HepG2 (cell line): ENCODE measurements at regions not wholly inside any gene's neighbourhood (a gene's known extent, or its start where the extent isn't known, plus 50 kb on each side); places are given as distances from the start of the nearest gene placed in this dataset.

Experiments used
- ATAC-seq: fragments of 200-7000 bp; cut with Tn5 transposase; 3 replicates; pipeline ENCODE4 v1.9.1; 2020; ENCODE audit warnings: mild to moderate bottlenecking, moderate library complexity
- BruUV-seq: library from RNA; stranded (reverse); fragments of 400-500 nt; replicated peaks from 2 replicates; lab custom pipeline; 2021; lab: Mats Ljungman, UMichigan
- CTCF ChIA-PET: fragments of 300-600 bp; formaldehyde crosslinking; extraction: SDS; loops from one replicate; lab custom pipeline; 2021; ENCODE audit warnings: low total read pairs, inconsistent platforms, low intra/inter-chr PET ratio; lab: Yijun Ruan, JAX
- POLR2A ChIA-PET: fragments of 350-600 bp; sonication (Branson Sonifier 250); formaldehyde crosslinking; loops from one replicate; lab custom pipeline; 2020; ENCODE audit warnings: antibody characterized with exemption, inconsistent platforms; lab: Yijun Ruan, JAX
- DNase-seq: peaks from one replicate; pipeline ENCODE4 v3.0.0-alpha.2; 2015; ENCODE audit warnings: low spot score
- FAIRE-seq: peaks from 3 replicates; lab custom pipeline; 2011; peaks lifted over from hg19 to GRCh38; lab: Jason Lieb, UNC
- H2AFZ ChIP-seq: one replicate; pipeline ENCODE4 v1.6.1; 2011; ENCODE audit warnings: low read length, inconsistent platforms
- H3K27ac ChIP-seq: fragments of 300-600 bp; 3 replicates; pipeline ENCODE4 v1.8.0; 2011; ENCODE audit warnings: mixed run types, mild to moderate bottlenecking, mixed read lengths, low read length, inconsistent platforms; ENCODE audit not compliant: insufficient read depth; ENCODE audit errors: extremely low read length
- H3K27me3 ChIP-seq, 2 experiments: fragments of 200-600 bp in 1 of 2; 2 replicates in 1 of 2; 3 replicates in 1 of 2; pipeline versions ENCODE4 v1.6.0 to v1.8.0; 2011; ENCODE audit warnings: low read length in 2 of 2, mild to moderate bottlenecking in 2 of 2, moderate library complexity in 2 of 2, inconsistent platforms in 1 of 2; ENCODE audit not compliant: insufficient read depth in 2 of 2, control insufficient read depth in 1 of 2
- H3K36me3 ChIP-seq, 2 experiments: fragments of 200-600 bp in 1 of 2; replicated peaks in 1 of 2; 2 replicates in 1 of 2; 3 replicates in 1 of 2; pipeline versions ENCODE4 v1.5.1 to v1.8.0; 2011; ENCODE audit warnings: low read length in 2 of 2, inconsistent platforms in 1 of 2; ENCODE audit not compliant: insufficient read depth in 2 of 2, control insufficient read depth in 1 of 2
- H3K4me1 ChIP-seq: 2 replicates; pipeline ENCODE4 v1.5.1; 2012; ENCODE audit warnings: low read length, inconsistent platforms; ENCODE audit not compliant: insufficient read depth
- H3K4me2 ChIP-seq: 2 replicates; pipeline ENCODE4 v1.6.0; 2011; ENCODE audit warnings: low read depth, low read length, inconsistent platforms
- H3K4me3 ChIP-seq, 3 experiments: fragments of 200-600 bp in 1 of 3; sonication (generic), shearing (Covaris generic) in 1 of 3; replicated peaks in 1 of 3; 2 replicates each; pipeline ENCODE4 v1.5.1; 2011 to 2016; ENCODE audit warnings: low read length in 3 of 3, inconsistent platforms in 2 of 3, low read depth in 2 of 3, mild to moderate bottlenecking in 2 of 3, control low read depth in 1 of 3, mixed read lengths in 1 of 3; ENCODE audit not compliant: insufficient read depth in 1 of 3
- H3K79me2 ChIP-seq: one replicate; pipeline ENCODE4 v1.6.1; 2011; ENCODE audit warnings: low read length, inconsistent platforms; ENCODE audit not compliant: insufficient read depth
- H3K9ac ChIP-seq: 2 replicates; pipeline ENCODE4 v1.6.0; 2011; ENCODE audit warnings: mild to moderate bottlenecking, low read depth, low read length, inconsistent platforms; ENCODE audit not compliant: insufficient read depth
- H3K9me3 ChIP-seq: 2 replicates; pipeline ENCODE4 v1.5.1; 2012; ENCODE audit warnings: mild to moderate bottlenecking, low read length
- H4K20me1 ChIP-seq: 2 replicates; pipeline ENCODE4 v1.6.0; 2011; ENCODE audit warnings: inconsistent platforms, mild to moderate bottlenecking, low read length, moderate library complexity; ENCODE audit not compliant: insufficient read depth
- CHCHD3 ChIP-seq: sonication (generic); formaldehyde crosslinking; IDR thresholded peaks from 2 replicates; pipeline ENCODE4 v1.8.0; 2022; ENCODE audit warnings: mild to moderate bottlenecking, missing genetic modification reagents, moderate library complexity
- FOXK2 ChIP-seq: fragments of 450-650 bp; IDR thresholded peaks from 2 replicates; pipeline ENCODE4 v1.6.1; 2016
- FOXO1 ChIP-seq: sonication (generic); formaldehyde crosslinking; IDR thresholded peaks from 2 replicates; pipeline ENCODE4 v1.4.0; 2020; ENCODE audit warnings: missing genetic modification reagents
- GTF2F1 ChIP-seq: fragments of 150-350 bp; IDR thresholded peaks from 2 replicates; pipeline ENCODE4 v1.6.1; 2014; ENCODE audit warnings: low read length
- HCFC1 ChIP-seq: fragments of 150-350 bp; IDR thresholded peaks from 2 replicates; pipeline ENCODE4 v1.6.1; 2014; ENCODE audit warnings: low read depth, low read length
- MXD4 ChIP-seq: IDR thresholded peaks from 2 replicates; pipeline ENCODE4 v1.6.1; 2016; ENCODE audit warnings: mild to moderate bottlenecking, missing biosample characterization, missing genetic modification reagents
- SNAI1 ChIP-seq: sonication (generic); formaldehyde crosslinking; IDR thresholded peaks from 2 replicates; pipeline ENCODE4 v1.5.0; 2020; ENCODE audit warnings: mild to moderate bottlenecking, missing genetic modification reagents, borderline replicate concordance
- SRSF4 ChIP-seq: fragments of 200-400 bp; formaldehyde crosslinking; IDR thresholded peaks from one replicate; pipeline ENCODE4 v1.6.1; 2018; ENCODE audit warnings: mild to moderate bottlenecking, low read depth, low read length, moderate library complexity; ENCODE audit not compliant: poor library complexity, severe bottlenecking
- ZNF17 ChIP-seq: sonication (generic); formaldehyde crosslinking; IDR thresholded peaks from 2 replicates; pipeline ENCODE4 v1.5.0; 2020; ENCODE audit warnings: mild to moderate bottlenecking, missing genetic modification reagents
- ZNF282 ChIP-seq: fragments of 450-650 bp; IDR thresholded peaks from 2 replicates; pipeline ENCODE4 v1.6.1; 2018; ENCODE audit not compliant: partially characterized antibody
- ZNF296 ChIP-seq: sonication (generic); formaldehyde crosslinking; conservative IDR thresholded peaks from 2 replicates; pipeline ENCODE4 v1.5.0; 2020; ENCODE audit warnings: mild to moderate bottlenecking, missing genetic modification reagents
- ZNF317 ChIP-seq: sonication (generic); formaldehyde crosslinking; IDR thresholded peaks from 2 replicates; pipeline ENCODE4 v1.5.0; 2020; ENCODE audit warnings: mild to moderate bottlenecking, missing genetic modification reagents
- ZNF501 ChIP-seq: sonication (generic); formaldehyde crosslinking; IDR thresholded peaks from 2 replicates; pipeline ENCODE4 v1.5.1; 2020; ENCODE audit warnings: mild to moderate bottlenecking, moderate library complexity, missing genetic modification reagents
- ZNF605 ChIP-seq: sonication (generic); formaldehyde crosslinking; IDR thresholded peaks from 2 replicates; pipeline ENCODE4 v1.8.0; 2022; ENCODE audit warnings: mild to moderate bottlenecking, missing genetic modification reagents
- ZNF773 ChIP-seq: sonication (generic); formaldehyde crosslinking; IDR thresholded peaks from 2 replicates; pipeline ENCODE4 v1.4.0; 2020; ENCODE audit warnings: missing genetic modification reagents, borderline replicate concordance
- WGBS: methylation state at CpG from one replicate; pipeline ENCODE4 v1.1.6; 2017; ENCODE audit warnings: low lambda C conversion rate; 5-methylcytosine and 5-hydroxymethylcytosine counted together
- in situ Hi-C: cut with HindIII; loops from 2 replicates; pipeline ENCODE4 v1.10.0; 2017; ENCODE audit warnings: low pct_unique_long_range_greater_than_20kb; ENCODE audit not compliant: extremely low pct_ligation_motif_present
- intact Hi-C: fragments of 100-400 bp; cut with micrococcal nuclease; formaldehyde crosslinking; loops from one replicate; pipeline ENCODE4 v1.10.0; 2022; ENCODE audit not compliant: unreplicated experiment
- TF ChIP-seq, protein P1 (sequence below): sonication (generic); formaldehyde crosslinking; IDR thresholded peaks from 2 replicates; pipeline ENCODE4 v1.5.0; 2020; ENCODE audit warnings: missing genetic modification reagents, mild to moderate bottlenecking, borderline replicate concordance
- TF ChIP-seq, protein P2 (sequence below): sonication (generic); formaldehyde crosslinking; IDR thresholded peaks from 2 replicates; pipeline ENCODE4 v1.5.0; 2020; ENCODE audit warnings: mild to moderate bottlenecking, missing genetic modification reagents
- TF ChIP-seq, protein P3 (sequence below): sonication (generic); formaldehyde crosslinking; IDR thresholded peaks from 2 replicates; pipeline ENCODE4 v1.5.1; 2020; ENCODE audit warnings: mild to moderate bottlenecking, moderate library complexity, missing genetic modification reagents

DNA sequence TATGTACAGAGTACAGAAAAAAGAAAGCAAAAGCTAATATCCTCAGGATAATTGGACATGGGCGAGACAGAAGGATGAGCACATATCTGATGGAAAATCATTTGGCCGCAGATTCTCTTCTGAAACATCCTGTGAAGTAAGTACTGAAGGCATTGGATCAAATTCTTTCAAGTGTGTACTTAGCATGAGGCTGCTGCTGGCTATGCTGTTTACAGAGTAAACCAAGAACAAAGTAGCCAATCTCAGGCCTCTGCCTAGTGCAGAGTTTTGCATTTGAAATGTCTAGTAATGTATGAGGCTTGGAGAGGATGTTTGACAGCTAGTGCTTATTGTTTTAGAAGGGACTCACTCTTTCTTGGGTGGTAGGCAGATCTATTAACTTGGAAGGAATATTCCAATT lies 128.5 kb downstream of the MAGEC2 start:
- no peaks in the 10 kb centered on the region for H4K20me1 ChIP-seq
- ATAC-seq: no peak
- in situ Hi-C loops (no loop called here), intact Hi-C loops (no loop called here)
- H3K9ac ChIP-seq: no peak overlapping the region
- no peak overlapping the region for H3K4me3 ChIP-seq
- CTCF ChIA-PET: no interaction called here
- no peaks in the 10 kb centered on the region for H3K36me3 ChIP-seq
- WGBS: 0% methylated on average over 2 of the region's 2 CpGs
- no peak overlapping the region for H3K27ac ChIP-seq
- BruUV-seq: no TSS peak
- H3K9me3 ChIP-seq: peaks cover 57% of the 10 kb centered on the region; the same call in 1 of the 2 replicates
- FAIRE-seq: no peak
- H3K4me2 ChIP-seq: no peak overlapping the region
- no peaks in the 10 kb centered on the region for H3K27me3 ChIP-seq
- H3K79me2 ChIP-seq: no peaks in the 10 kb centered on the region
- H2AFZ ChIP-seq: no peak overlapping the region
- no peak for TF ChIP-seq HCFC1
- no peak for TF ChIP-seq ZNF282
- no peak for TF ChIP-seq SRSF4
- no peak for TF ChIP-seq FOXK2
- TF ChIP-seq FOXO1 (CRISPR knock-in tag): no peak
- no peak for TF ChIP-seq MXD4 (CRISPR knock-in tag)
- no peak for TF ChIP-seq ZNF605 (CRISPR knock-in tag)
- TF ChIP-seq, protein P1, sequence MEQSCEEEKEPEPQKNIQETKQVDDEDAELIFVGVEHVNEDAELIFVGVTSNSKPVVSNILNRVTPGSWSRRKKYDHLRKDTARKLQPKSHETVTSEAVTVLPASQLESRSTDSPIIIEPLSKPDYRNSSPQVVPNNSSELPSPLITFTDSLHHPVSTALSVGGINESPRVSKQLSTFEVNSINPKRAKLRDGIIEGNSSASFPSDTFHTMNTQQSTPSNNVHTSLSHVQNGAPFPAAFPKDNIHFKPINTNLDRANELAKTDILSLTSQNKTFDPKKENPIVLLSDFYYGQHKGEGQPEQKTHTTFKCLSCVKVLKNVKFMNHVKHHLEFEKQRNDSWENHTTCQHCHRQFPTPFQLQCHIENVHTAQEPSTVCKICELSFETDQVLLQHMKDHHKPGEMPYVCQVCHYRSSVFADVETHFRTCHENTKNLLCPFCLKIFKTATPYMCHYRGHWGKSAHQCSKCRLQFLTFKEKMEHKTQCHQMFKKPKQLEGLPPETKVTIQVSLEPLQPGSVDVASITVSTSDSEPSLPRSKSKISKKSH (CRISPR knock-in tag): no peak
- no peak for TF ChIP-seq GTF2F1
- TF ChIP-seq ZNF501 (CRISPR knock-in tag): no peak
- TF ChIP-seq ZNF296 (CRISPR knock-in tag): no peak
- TF ChIP-seq ZNF17 (CRISPR knock-in tag): no peak
- TF ChIP-seq, protein P2, sequence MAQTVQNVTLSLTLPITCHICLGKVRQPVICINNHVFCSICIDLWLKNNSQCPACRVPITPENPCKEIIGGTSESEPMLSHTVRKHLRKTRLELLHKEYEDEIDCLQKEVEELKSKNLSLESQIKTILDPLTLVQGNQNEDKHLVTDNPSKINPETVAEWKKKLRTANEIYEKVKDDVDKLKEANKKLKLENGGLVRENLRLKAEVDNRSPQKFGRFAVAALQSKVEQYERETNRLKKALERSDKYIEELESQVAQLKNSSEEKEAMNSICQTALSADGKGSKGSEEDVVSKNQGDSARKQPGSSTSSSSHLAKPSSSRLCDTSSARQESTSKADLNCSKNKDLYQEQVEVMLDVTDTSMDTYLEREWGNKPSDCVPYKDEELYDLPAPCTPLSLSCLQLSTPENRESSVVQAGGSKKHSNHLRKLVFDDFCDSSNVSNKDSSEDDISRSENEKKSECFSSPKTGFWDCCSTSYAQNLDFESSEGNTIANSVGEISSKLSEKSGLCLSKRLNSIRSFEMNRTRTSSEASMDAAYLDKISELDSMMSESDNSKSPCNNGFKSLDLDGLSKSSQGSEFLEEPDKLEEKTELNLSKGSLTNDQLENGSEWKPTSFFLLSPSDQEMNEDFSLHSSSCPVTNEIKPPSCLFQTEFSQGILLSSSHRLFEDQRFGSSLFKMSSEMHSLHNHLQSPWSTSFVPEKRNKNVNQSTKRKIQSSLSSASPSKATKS (CRISPR knock-in tag): no peak
- no peak for TF ChIP-seq ZNF317 (CRISPR knock-in tag)
- TF ChIP-seq, protein P3, sequence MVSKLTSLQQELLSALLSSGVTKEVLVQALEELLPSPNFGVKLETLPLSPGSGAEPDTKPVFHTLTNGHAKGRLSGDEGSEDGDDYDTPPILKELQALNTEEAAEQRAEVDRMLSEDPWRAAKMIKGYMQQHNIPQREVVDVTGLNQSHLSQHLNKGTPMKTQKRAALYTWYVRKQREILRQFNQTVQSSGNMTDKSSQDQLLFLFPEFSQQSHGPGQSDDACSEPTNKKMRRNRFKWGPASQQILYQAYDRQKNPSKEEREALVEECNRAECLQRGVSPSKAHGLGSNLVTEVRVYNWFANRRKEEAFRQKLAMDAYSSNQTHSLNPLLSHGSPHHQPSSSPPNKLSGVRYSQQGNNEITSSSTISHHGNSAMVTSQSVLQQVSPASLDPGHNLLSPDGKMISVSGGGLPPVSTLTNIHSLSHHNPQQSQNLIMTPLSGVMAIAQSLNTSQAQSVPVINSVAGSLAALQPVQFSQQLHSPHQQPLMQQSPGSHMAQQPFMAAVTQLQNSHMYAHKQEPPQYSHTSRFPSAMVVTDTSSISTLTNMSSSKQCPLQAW (CRISPR knock-in tag): no peak
- TF ChIP-seq ZNF773 (CRISPR knock-in tag): no peak
- no peak for TF ChIP-seq CHCHD3 (CRISPR knock-in tag)
- TF ChIP-seq SNAI1 (CRISPR knock-in tag): no peak
- no peaks in the 10 kb centered on the region for H3K4me1 ChIP-seq
- no peak for DNase-seq
- POLR2A ChIA-PET: no interaction called here
